ENCODE measurements at regions not wholly inside any gene's neighbourhood (a gene's known extent, or its start where the extent isn't known, plus 50 kb on each side); places are given as distances from the start of the nearest gene placed in this dataset.

DNA sequence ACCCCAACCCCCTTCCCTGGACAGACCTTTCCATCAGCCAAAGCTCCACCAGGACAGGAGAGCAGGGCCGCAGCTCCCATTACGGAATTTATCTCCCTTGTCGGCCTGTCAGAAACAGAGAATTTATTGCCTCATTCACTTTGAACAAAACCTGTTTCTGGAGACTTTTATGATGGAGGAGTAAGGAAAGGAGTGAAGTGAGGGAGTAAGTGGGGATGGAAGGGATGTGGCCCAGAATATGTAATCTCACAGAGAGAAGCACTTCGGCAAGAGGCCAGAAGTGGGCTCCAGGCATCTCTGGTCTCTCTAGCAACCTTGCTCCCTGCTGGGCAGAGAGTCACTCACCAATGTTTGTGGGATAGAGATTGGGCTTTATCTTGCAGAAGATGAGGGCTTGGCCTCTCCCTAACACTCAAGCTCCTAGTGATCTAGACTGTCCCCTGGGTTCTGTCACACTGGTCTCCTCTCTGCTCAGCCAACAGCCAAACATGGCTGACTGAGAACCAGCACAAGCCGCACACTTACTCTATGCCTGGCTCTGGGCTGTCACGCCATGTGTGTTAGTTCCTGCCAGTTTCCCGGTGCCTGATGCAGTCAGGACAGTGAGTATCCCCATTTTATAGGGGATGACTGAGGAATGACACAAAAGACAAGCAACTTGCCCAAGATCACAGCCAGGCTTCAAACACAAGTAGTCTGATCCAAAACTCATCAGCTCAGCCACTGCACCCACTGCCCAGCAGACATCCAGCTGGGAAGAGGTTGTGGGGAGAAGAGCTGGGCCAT lies 149.4 kb upstream of the ZMIZ1 start:
- ChIA-PET POLR2A (ENCODE audit: unreplicated experiment) (no interaction called here), CTCF (no interaction called here)
- H3K4me1 ChIP-seq (replicated peaks; ENCODE audit: insufficient read depth), result peaks cover 15% of the 10 kb centered on the region
- no peak overlapping the region for H3K4me2 ChIP-seq
- H3K36me3 ChIP-seq (ENCODE audit: low read depth), result no peaks in the 10 kb centered on the region
- H4K20me1 ChIP-seq (ENCODE audit: insufficient read depth), result no peaks in the 10 kb centered on the region
- no peak for TF ChIP-seq EZH2 (IDR thresholded peaks at IDR 0.05; ENCODE audit: low read depth)
- TF ChIP-seq, protein P1, sequence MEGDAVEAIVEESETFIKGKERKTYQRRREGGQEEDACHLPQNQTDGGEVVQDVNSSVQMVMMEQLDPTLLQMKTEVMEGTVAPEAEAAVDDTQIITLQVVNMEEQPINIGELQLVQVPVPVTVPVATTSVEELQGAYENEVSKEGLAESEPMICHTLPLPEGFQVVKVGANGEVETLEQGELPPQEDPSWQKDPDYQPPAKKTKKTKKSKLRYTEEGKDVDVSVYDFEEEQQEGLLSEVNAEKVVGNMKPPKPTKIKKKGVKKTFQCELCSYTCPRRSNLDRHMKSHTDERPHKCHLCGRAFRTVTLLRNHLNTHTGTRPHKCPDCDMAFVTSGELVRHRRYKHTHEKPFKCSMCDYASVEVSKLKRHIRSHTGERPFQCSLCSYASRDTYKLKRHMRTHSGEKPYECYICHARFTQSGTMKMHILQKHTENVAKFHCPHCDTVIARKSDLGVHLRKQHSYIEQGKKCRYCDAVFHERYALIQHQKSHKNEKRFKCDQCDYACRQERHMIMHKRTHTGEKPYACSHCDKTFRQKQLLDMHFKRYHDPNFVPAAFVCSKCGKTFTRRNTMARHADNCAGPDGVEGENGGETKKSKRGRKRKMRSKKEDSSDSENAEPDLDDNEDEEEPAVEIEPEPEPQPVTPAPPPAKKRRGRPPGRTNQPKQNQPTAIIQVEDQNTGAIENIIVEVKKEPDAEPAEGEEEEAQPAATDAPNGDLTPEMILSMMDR (conservative IDR thresholded peaks at IDR 0.05), result no peak
- no peaks in the 10 kb centered on the region for H3K79me2 ChIP-seq (ENCODE audit: low read depth)
- H3K9me2 ChIP-seq (ENCODE audit: insufficient read depth), result no peaks in the 10 kb centered on the region
- no peak overlapping the region for H3K4me3 ChIP-seq
- H2AFZ ChIP-seq, result no peak overlapping the region
- no TSS peak for BruUV-seq (replicated peaks)
- no peak overlapping the region for H3K27ac ChIP-seq
- no peaks in the 10 kb centered on the region for H3K9me3 ChIP-seq (ENCODE audit: insufficient read depth, low read depth)
- intact Hi-C loops (cut with micrococcal nuclease; ENCODE audit: unreplicated experiment), result no loop called here
- no peak for DNase-seq
- H3F3A ChIP-seq (ENCODE audit: insufficient read depth, low read depth), result peaks cover 3% of the 10 kb centered on the region; the same call in 1 of the 2 replicates
- no peaks in the 10 kb centered on the region for H3K27me3 ChIP-seq (ENCODE audit: insufficient read depth, low read depth)

GRCh38 chr10:78920011-78920410 lies 148.8 kb upstream of the ZMIZ1 start:
- no peak for DNase-seq
- intact Hi-C loops (cut with micrococcal nuclease; ENCODE audit: unreplicated experiment), result no loop called here
- ChIA-PET POLR2A (ENCODE audit: unreplicated experiment) (no interaction called here), CTCF (no interaction called here)
- Histone ChIP-seq H4K20me1 (ENCODE audit: insufficient read depth) (no peaks in the 10 kb centered on the region), H3K4me1 (replicated peaks; ENCODE audit: insufficient read depth) (peaks cover 21% of the 10 kb centered on the region), H2AFZ (no peak overlapping the region), H3K79me2 (ENCODE audit: low read depth) (no peaks in the 10 kb centered on the region), H3K27ac (no peak overlapping the region), H3K9me2 (ENCODE audit: insufficient read depth) (no peaks in the 10 kb centered on the region), H3K27me3 (ENCODE audit: insufficient read depth, low read depth) (no peaks in the 10 kb centered on the region), H3K9me3 (ENCODE audit: insufficient read depth, low read depth) (no peaks in the 10 kb centered on the region), H3K4me3 (no peak overlapping the region), H3F3A (ENCODE audit: insufficient read depth, low read depth) (peaks cover 3% of the 10 kb centered on the region; the same call in 1 of the 2 replicates), H3K36me3 (ENCODE audit: low read depth) (no peaks in the 10 kb centered on the region), H3K4me2 (no peak overlapping the region)
- TF ChIP-seq, protein P1 (conservative IDR thresholded peaks at IDR 0.05), result no peak
- no peak for TF ChIP-seq EZH2 (IDR thresholded peaks at IDR 0.05; ENCODE audit: low read depth)
- no TSS peak for BruUV-seq (replicated peaks)

GRCh38 chr10:78921895-78922294 lies 146.9 kb upstream of the ZMIZ1 start:
- BruUV-seq (replicated peaks), result no TSS peak
- no peak for DNase-seq

More at GRCh38 chr10:78921895-78922294, 146.9 kb upstream of the ZMIZ1 start:
- intact Hi-C loops (cut with micrococcal nuclease; ENCODE audit: unreplicated experiment), result no loop called here
- Histone ChIP-seq H3K9me2 (ENCODE audit: insufficient read depth) (no peaks in the 10 kb centered on the region), H3K4me1 (replicated peaks; ENCODE audit: insufficient read depth) (peaks cover 40% of the 10 kb centered on the region), H2AFZ (no peak overlapping the region), H4K20me1 (ENCODE audit: insufficient read depth) (no peaks in the 10 kb centered on the region), H3K9me3 (ENCODE audit: insufficient read depth, low read depth) (no peaks in the 10 kb centered on the region), H3K27me3 (ENCODE audit: insufficient read depth, low read depth) (no peaks in the 10 kb centered on the region), H3F3A (ENCODE audit: insufficient read depth, low read depth) (peaks cover 20% of the 10 kb centered on the region), H3K27ac (no peak overlapping the region), H3K79me2 (ENCODE audit: low read depth) (no peaks in the 10 kb centered on the region), H3K36me3 (ENCODE audit: low read depth) (no peaks in the 10 kb centered on the region), H3K4me3 (no peak overlapping the region), H3K4me2 (no peak overlapping the region)
- ChIA-PET CTCF (no interaction called here), POLR2A (ENCODE audit: unreplicated experiment) (no interaction called here)
- TF ChIP-seq, protein P1 (conservative IDR thresholded peaks at IDR 0.05), result no peak
- no peak for TF ChIP-seq EZH2 (IDR thresholded peaks at IDR 0.05; ENCODE audit: low read depth)

Data from PC-9 (cell line).